Adipocyte (in vitro differentiated cells): ENCODE measurements at regions not wholly inside any gene's neighbourhood (a gene's known extent, or its start where the extent isn't known, plus 50 kb on each side); places are given as distances from the start of the nearest gene placed in this dataset.
"Not testable (repeated sequence)": the region's sequence is repeated elsewhere in the genome, so short reads cannot be mapped to it uniquely, and the experiment has no call there.

Source experiments
- DNase-seq: peaks from one replicate; pipeline ENCODE4 v3.0.0-alpha.2; 2015; ENCODE audit warnings: low read depth
- H3K27me3 ChIP-seq: replicated peaks from 2 replicates; pipeline ENCODE4 v1.7.0; 2013; ENCODE audit warnings: mild to moderate bottlenecking, low read length, moderate library complexity; ENCODE audit not compliant: control insufficient read depth, insufficient read depth
- H3K36me3 ChIP-seq: 2 replicates; pipeline ENCODE4 v1.7.0; 2013; ENCODE audit warnings: low read length, mild to moderate bottlenecking, moderate library complexity; ENCODE audit not compliant: control insufficient read depth, insufficient read depth, severe bottlenecking
- H3K4me1 ChIP-seq: 2 replicates; pipeline ENCODE4 v1.7.0; 2013; ENCODE audit warnings: mild to moderate bottlenecking, low read length, moderate library complexity; ENCODE audit not compliant: control insufficient read depth, insufficient read depth
- H3K4me3 ChIP-seq: 2 replicates; pipeline ENCODE4 v1.7.0; 2013; ENCODE audit warnings: mild to moderate bottlenecking, low read length, moderate library complexity
- H3K9ac ChIP-seq: 2 replicates; pipeline ENCODE4 v1.7.0; 2013; ENCODE audit warnings: mild to moderate bottlenecking, low read length, moderate library complexity
- H3K9me3 ChIP-seq: 2 replicates; pipeline ENCODE4 v1.7.0; 2013; ENCODE audit warnings: mild to moderate bottlenecking, low read length, moderate library complexity; ENCODE audit not compliant: control insufficient read depth

- DNase-seq: no peak
- H3K4me1 ChIP-seq: peaks cover 16% of the 10 kb centered on the region
- H3K9me3 ChIP-seq: no peaks in the 10 kb centered on the region
- H3K4me3 ChIP-seq: no peak overlapping the region
- no peaks in the 10 kb centered on the region for H3K36me3 ChIP-seq
- no peaks in the 10 kb centered on the region for H3K27me3 ChIP-seq
- H3K9ac ChIP-seq: no peak overlapping the region
These were observed 123.5 kb downstream of the MAP3K7 start for GRCh38 chr6:90463359-90463758.

- Histone ChIP-seq H3K4me1 (peaks cover 9% of the 10 kb centered on the region), H3K27me3 (no peaks in the 10 kb centered on the region), H3K4me3 (no peak overlapping the region), H3K9me3 (no peaks in the 10 kb centered on the region), H3K9ac (no peak overlapping the region), H3K36me3 (no peaks in the 10 kb centered on the region)
- DNase-seq: no peak
These were observed 124.8 kb downstream of the MAP3K7 start for GRCh38 chr6:90462102-90462501.

- H3K9me3 ChIP-seq: no peaks in the 10 kb centered on the region
- no peaks in the 10 kb centered on the region for H3K27me3 ChIP-seq
These were observed 125.5 kb downstream of the MAP3K7 start for GRCh38 chr6:90461383-90461782.

GRCh38 chr6:90460051-90460450 is 126.8 kb downstream of the MAP3K7 start:
- H3K9ac ChIP-seq: no peak overlapping the region
- no peak overlapping the region for H3K4me3 ChIP-seq
- no peaks in the 10 kb centered on the region for H3K27me3 ChIP-seq
- H3K36me3 ChIP-seq: no peaks in the 10 kb centered on the region
- DNase-seq: no peak
- no peaks in the 10 kb centered on the region for H3K9me3 ChIP-seq
- H3K4me1 ChIP-seq: peaks cover 6% of the 10 kb centered on the region

More at GRCh38 chr6:90461383-90461782, 125.5 kb downstream of the MAP3K7 start:
- DNase-seq: no peak
- H3K4me1 ChIP-seq: peaks cover 8% of the 10 kb centered on the region
- no peak overlapping the region for H3K9ac ChIP-seq
- no peaks in the 10 kb centered on the region for H3K36me3 ChIP-seq
- H3K4me3 ChIP-seq: no peak overlapping the region

GRCh38 chr6:90459225-90459758 is 127.6 kb downstream of the MAP3K7 start:
- H3K27me3 ChIP-seq: no peaks in the 10 kb centered on the region
- no peaks in the 10 kb centered on the region for H3K9me3 ChIP-seq
- H3K36me3 ChIP-seq: no peaks in the 10 kb centered on the region
- no peak for DNase-seq
- H3K4me1 ChIP-seq: peaks cover 6% of the 10 kb centered on the region
- H3K4me3 ChIP-seq: no peak overlapping the region
- H3K9ac ChIP-seq: no peak overlapping the region

GRCh38 chr6:90458353-90459224 is 128.3 kb downstream of the MAP3K7 start:
- no peaks in the 10 kb centered on the region for H3K27me3 ChIP-seq
- no peak for DNase-seq
- peak overlapping the region; percentile 64 for H3K4me3 ChIP-seq
- H3K36me3 ChIP-seq: no peaks in the 10 kb centered on the region
- H3K9me3 ChIP-seq: no peaks in the 10 kb centered on the region
- peaks cover 6% of the 10 kb centered on the region for H3K4me1 ChIP-seq
- no peak overlapping the region for H3K9ac ChIP-seq

- no peak for DNase-seq
- Histone ChIP-seq H3K9me3 (no peaks in the 10 kb centered on the region), H3K27me3 (no peaks in the 10 kb centered on the region), H3K36me3 (no peaks in the 10 kb centered on the region), H3K9ac (no peak overlapping the region), H3K4me3 (no peak overlapping the region), H3K4me1 (peaks cover 6% of the 10 kb centered on the region)
These were observed 129.0 kb downstream of the MAP3K7 start for GRCh38 chr6:90457867-90458259.

- H3K9ac ChIP-seq, H3K4me1 ChIP-seq, H3K4me3 ChIP-seq, DNase-seq, H3K27me3 ChIP-seq, H3K9me3 ChIP-seq, H3K36me3 ChIP-seq: not testable (repeated sequence)
These were observed 129.6 kb downstream of the MAP3K7 start for GRCh38 chr6:90456997-90457866.

- Histone ChIP-seq H3K36me3 (no peaks in the 10 kb centered on the region), H3K9me3 (no peaks in the 10 kb centered on the region), H3K4me3 (no peak overlapping the region), H3K9ac (no peak overlapping the region), H3K4me1 (peaks cover 6% of the 10 kb centered on the region), H3K27me3 (no peaks in the 10 kb centered on the region)
- no peak for DNase-seq
These were observed 130.9 kb downstream of the MAP3K7 start for GRCh38 chr6:90456001-90456400.

- no peaks in the 10 kb centered on the region for H3K27me3 ChIP-seq
- no peaks in the 10 kb centered on the region for H3K36me3 ChIP-seq
- DNase-seq: no peak
These were observed 131.9 kb downstream of the MAP3K7 start for GRCh38 chr6:90454836-90455427.

More at GRCh38 chr6:90454836-90455427, 131.9 kb downstream of the MAP3K7 start:
- Histone ChIP-seq H3K9ac (no peak overlapping the region), H3K9me3 (no peaks in the 10 kb centered on the region), H3K4me3 (no peak overlapping the region), H3K4me1 (peaks cover 6% of the 10 kb centered on the region)
